Thyroid gland (tissue), 4 donors: ENCODE measurements at regions not wholly inside any gene's neighbourhood (a gene's known extent, or its start where the extent isn't known, plus 50 kb on each side); places are given as distances from the start of the nearest gene placed in this dataset.

ENCODE experiments used
- POLR2A ChIP-seq, 2 donors: fragments of 450-650 bp; IDR thresholded peaks; one replicate each; pipeline ENCODE4 v1.6.1; 2017; ENCODE audit warnings: antibody characterized with exemption in 2 of 2, mild to moderate bottlenecking in 2 of 2, moderate library complexity in 1 of 2
- TF ChIP-seq, protein P1 (sequence below), 6 experiments: fragments of 200-600 bp in 3 of 6; fragments of 450-650 bp in 3 of 6; sonication (generic) in 3 of 6; IDR thresholded peaks; one replicate each; pipeline ENCODE4 v1.5.1; 2016 to 2019; ENCODE audit warnings: antibody characterized with exemption in 6 of 6, mild to moderate bottlenecking in 2 of 6, inconsistent platforms in 1 of 6, moderate library complexity in 1 of 6

- TF ChIP-seq POLR2A (IDR thresholded peaks at IDR 0.05), result no peak
- TF ChIP-seq, protein P1, sequence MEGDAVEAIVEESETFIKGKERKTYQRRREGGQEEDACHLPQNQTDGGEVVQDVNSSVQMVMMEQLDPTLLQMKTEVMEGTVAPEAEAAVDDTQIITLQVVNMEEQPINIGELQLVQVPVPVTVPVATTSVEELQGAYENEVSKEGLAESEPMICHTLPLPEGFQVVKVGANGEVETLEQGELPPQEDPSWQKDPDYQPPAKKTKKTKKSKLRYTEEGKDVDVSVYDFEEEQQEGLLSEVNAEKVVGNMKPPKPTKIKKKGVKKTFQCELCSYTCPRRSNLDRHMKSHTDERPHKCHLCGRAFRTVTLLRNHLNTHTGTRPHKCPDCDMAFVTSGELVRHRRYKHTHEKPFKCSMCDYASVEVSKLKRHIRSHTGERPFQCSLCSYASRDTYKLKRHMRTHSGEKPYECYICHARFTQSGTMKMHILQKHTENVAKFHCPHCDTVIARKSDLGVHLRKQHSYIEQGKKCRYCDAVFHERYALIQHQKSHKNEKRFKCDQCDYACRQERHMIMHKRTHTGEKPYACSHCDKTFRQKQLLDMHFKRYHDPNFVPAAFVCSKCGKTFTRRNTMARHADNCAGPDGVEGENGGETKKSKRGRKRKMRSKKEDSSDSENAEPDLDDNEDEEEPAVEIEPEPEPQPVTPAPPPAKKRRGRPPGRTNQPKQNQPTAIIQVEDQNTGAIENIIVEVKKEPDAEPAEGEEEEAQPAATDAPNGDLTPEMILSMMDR (IDR thresholded peaks at IDR 0.05), result no peak
These were observed 122.5 kb upstream of the ETS2 start for GRCh38 chr21:38683222-38683621.
